ENCODE measurements at regions not wholly inside any gene's neighbourhood (a gene's known extent, or its start where the extent isn't known, plus 50 kb on each side); places are given as distances from the start of the nearest gene placed in this dataset.
A peak's percentile ranks its signal among the peaks of the same experiment; 100 is the strongest.
"Not testable (repeated sequence)": the region's sequence is repeated elsewhere in the genome, so short reads cannot be mapped to it uniquely, and the experiment has no call there.

GRCh38 chr10:28890121-28890950 is 213.0 kb downstream of the BAMBI start:
- no peak for DNase-seq (ENCODE audit: low read depth, low spot score)
- no peak overlapping the region for H3K27ac ChIP-seq

GRCh38 chr10:28891058-28891713 is 213.9 kb downstream of the BAMBI start:
- no peak overlapping the region for H3K27ac ChIP-seq
- DNase-seq (ENCODE audit: low read depth, low spot score): peak; percentile 36

- DNase-seq (ENCODE audit: low read depth, low spot score): no peak
- no peak overlapping the region for H3K27ac ChIP-seq
Measured at GRCh38 chr10:28892818-28893547, 215.7 kb downstream of the BAMBI start.

- no peak overlapping the region for H3K27ac ChIP-seq
- no peak for DNase-seq (ENCODE audit: low read depth, low spot score)
Measured at GRCh38 chr10:28894146-28894545, 216.8 kb downstream of the BAMBI start.

GRCh38 chr10:28895671-28896070 is 218.3 kb downstream of the BAMBI start:
- not testable (repeated sequence) for DNase-seq (ENCODE audit: low read depth, low spot score); H3K27ac ChIP-seq

- not testable (repeated sequence) for H3K27ac ChIP-seq; DNase-seq (ENCODE audit: low read depth, low spot score)
Measured at GRCh38 chr10:28896791-28897409, 219.6 kb downstream of the BAMBI start.

GRCh38 chr10:28897617-28898464 is 220.5 kb downstream of the BAMBI start:
- no peak for DNase-seq (ENCODE audit: low read depth, low spot score)
- no peak overlapping the region for H3K27ac ChIP-seq

GRCh38 chr10:28902215-28902614 is 224.9 kb downstream of the BAMBI start:
- DNase-seq (ENCODE audit: low read depth, low spot score): no peak
- H3K27ac ChIP-seq: no peak overlapping the region

- no peak for DNase-seq (ENCODE audit: low read depth, low spot score)
- H3K27ac ChIP-seq: no peak overlapping the region
Measured at GRCh38 chr10:28903063-28903462, 225.7 kb downstream of the BAMBI start.

GRCh38 chr10:28903736-28904135 is 226.4 kb downstream of the BAMBI start:
- no peak overlapping the region for H3K27ac ChIP-seq
- DNase-seq (ENCODE audit: low read depth, low spot score): no peak

- no peak for DNase-seq (ENCODE audit: low read depth, low spot score)
- no peak overlapping the region for H3K27ac ChIP-seq
Measured at GRCh38 chr10:28905371-28905770, 228.1 kb downstream of the BAMBI start.

GRCh38 chr10:28906011-28906411 is 228.7 kb downstream of the BAMBI start:
- H3K27ac ChIP-seq: no peak overlapping the region
- DNase-seq (ENCODE audit: low read depth, low spot score): no peak

GRCh38 chr10:28906415-28906814 is 229.1 kb downstream of the BAMBI start:
- H3K27ac ChIP-seq: no peak overlapping the region
- DNase-seq (ENCODE audit: low read depth, low spot score): no peak

- H3K27ac ChIP-seq: no peak overlapping the region
- no peak for DNase-seq (ENCODE audit: low read depth, low spot score)
Measured at GRCh38 chr10:28906934-28907333, 229.6 kb downstream of the BAMBI start.

GRCh38 chr10:28909875-28910274 is 232.6 kb downstream of the BAMBI start:
- no peak for DNase-seq (ENCODE audit: low read depth, low spot score)
- H3K27ac ChIP-seq: no peak overlapping the region

GRCh38 chr10:28910956-28911355 is 233.6 kb downstream of the BAMBI start:
- DNase-seq (ENCODE audit: low read depth, low spot score): no peak
- H3K27ac ChIP-seq: no peak overlapping the region

- not testable (repeated sequence) for DNase-seq (ENCODE audit: low read depth, low spot score); H3K27ac ChIP-seq
Measured at GRCh38 chr10:28911511-28911910, 234.2 kb downstream of the BAMBI start.

- no peak overlapping the region for H3K27ac ChIP-seq
- no peak for DNase-seq (ENCODE audit: low read depth, low spot score)
Measured at GRCh38 chr10:28912017-28912783, 234.9 kb downstream of the BAMBI start.

Measured in epithelial cell of prostate (primary cell).